ENCODE measurements at regions not wholly inside any gene's neighbourhood (a gene's known extent, or its start where the extent isn't known, plus 50 kb on each side); places are given as distances from the start of the nearest gene placed in this dataset.

DNA sequence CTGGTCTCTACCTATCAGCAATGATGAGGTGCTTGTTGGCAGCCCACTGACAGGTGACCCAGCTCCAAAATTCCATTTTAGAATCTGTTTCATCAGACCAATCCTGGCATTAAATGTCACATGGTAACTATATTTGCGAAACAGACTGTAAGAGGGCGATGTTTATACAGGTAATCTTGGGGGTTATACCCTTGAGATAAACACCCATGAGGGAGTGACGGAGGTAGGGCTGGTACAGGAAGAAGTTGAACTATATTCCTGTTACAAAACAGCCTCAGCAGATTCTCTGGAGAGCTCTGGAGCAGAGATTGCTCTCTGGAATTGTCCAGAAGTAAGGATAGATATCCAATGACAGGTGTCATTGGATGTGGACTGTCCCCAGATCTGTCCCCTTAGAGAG lies 444.8 kb upstream of the DPP6 start:
- TF ChIP-seq, protein P1, sequence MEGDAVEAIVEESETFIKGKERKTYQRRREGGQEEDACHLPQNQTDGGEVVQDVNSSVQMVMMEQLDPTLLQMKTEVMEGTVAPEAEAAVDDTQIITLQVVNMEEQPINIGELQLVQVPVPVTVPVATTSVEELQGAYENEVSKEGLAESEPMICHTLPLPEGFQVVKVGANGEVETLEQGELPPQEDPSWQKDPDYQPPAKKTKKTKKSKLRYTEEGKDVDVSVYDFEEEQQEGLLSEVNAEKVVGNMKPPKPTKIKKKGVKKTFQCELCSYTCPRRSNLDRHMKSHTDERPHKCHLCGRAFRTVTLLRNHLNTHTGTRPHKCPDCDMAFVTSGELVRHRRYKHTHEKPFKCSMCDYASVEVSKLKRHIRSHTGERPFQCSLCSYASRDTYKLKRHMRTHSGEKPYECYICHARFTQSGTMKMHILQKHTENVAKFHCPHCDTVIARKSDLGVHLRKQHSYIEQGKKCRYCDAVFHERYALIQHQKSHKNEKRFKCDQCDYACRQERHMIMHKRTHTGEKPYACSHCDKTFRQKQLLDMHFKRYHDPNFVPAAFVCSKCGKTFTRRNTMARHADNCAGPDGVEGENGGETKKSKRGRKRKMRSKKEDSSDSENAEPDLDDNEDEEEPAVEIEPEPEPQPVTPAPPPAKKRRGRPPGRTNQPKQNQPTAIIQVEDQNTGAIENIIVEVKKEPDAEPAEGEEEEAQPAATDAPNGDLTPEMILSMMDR (conservative IDR thresholded peaks at IDR 0.05; ENCODE audit: low read depth, low read length): no peak
- TF ChIP-seq EZH2 (IDR thresholded peaks at IDR 0.05; ENCODE audit: borderline replicate concordance, low read depth, low read length, poor library complexity, severe bottlenecking): no peak

Data from A673 (cell line).